GM18868 (cell line): ENCODE measurements at regions not wholly inside any gene's neighbourhood (a gene's known extent, or its start where the extent isn't known, plus 50 kb on each side); places are given as distances from the start of the nearest gene placed in this dataset.
"Not testable (repeated sequence)": the region's sequence is repeated elsewhere in the genome, so short reads cannot be mapped to it uniquely, and the experiment has no call there.

Experiments used
- ATAC-seq: cut with Tn5 transposase; IDR thresholded peaks from one replicate; pipeline ENCODE4 v1.9.1; 2021; ENCODE audit warnings: mild to moderate bottlenecking, moderate library complexity; ENCODE audit not compliant: unreplicated experiment

- no peak for ATAC-seq
Measured at GRCh38 chr5:108461628-108462367, 79.9 kb upstream of the FBXL17 start.

- no peak for ATAC-seq
Measured at GRCh38 chr5:108459769-108460168, 77.9 kb upstream of the FBXL17 start.

- ATAC-seq = no peak
Measured at GRCh38 chr5:108451269-108451668, 69.4 kb upstream of the FBXL17 start.

- not testable (repeated sequence) for ATAC-seq
Measured at GRCh38 chr5:108444130-108444529, 62.2 kb upstream of the FBXL17 start.

GRCh38 chr5:108442063-108442651, 60.3 kb upstream of the FBXL17 start:
- not testable (repeated sequence) for ATAC-seq

- ATAC-seq = no peak
Measured at GRCh38 chr5:108437425-108437824, 55.5 kb upstream of the FBXL17 start.

GRCh38 chr5:108436696-108437095, 54.8 kb upstream of the FBXL17 start:
- no peak for ATAC-seq

GRCh38 chr5:108433600-108433999, 51.7 kb upstream of the FBXL17 start:
- no peak for ATAC-seq

GRCh38 chr5:108432024-108432423, 50.1 kb upstream of the FBXL17 start:
- no peak for ATAC-seq
